ENCODE measurements at regions not wholly inside any gene's neighbourhood (a gene's known extent, or its start where the extent isn't known, plus 50 kb on each side); places are given as distances from the start of the nearest gene placed in this dataset.

- no peak for DNase-seq (ENCODE audit: low spot score)
Measured at GRCh38 chr16:85971902-85972638, 73.1 kb downstream of the IRF8 start.

GRCh38 chr16:85974428-85975375 lies 75.7 kb downstream of the IRF8 start:
- DNase-seq (ENCODE audit: low spot score), result no peak

GRCh38 chr16:85975451-85975981 lies 76.6 kb downstream of the IRF8 start:
- DNase-seq (ENCODE audit: low spot score), result no peak

GRCh38 chr16:85978291-85978775 lies 79.4 kb downstream of the IRF8 start:
- DNase-seq (ENCODE audit: low spot score), result no peak

- DNase-seq (ENCODE audit: low spot score), result no peak
Measured at GRCh38 chr16:85978976-85979375, 80.0 kb downstream of the IRF8 start.

GRCh38 chr16:85979605-85980004 lies 80.6 kb downstream of the IRF8 start:
- DNase-seq (ENCODE audit: low spot score), result no peak

- DNase-seq (ENCODE audit: low spot score), result no peak
Measured at GRCh38 chr16:85980686-85981085, 81.7 kb downstream of the IRF8 start.

GRCh38 chr16:85981826-85982562 lies 83.0 kb downstream of the IRF8 start:
- no peak for DNase-seq (ENCODE audit: low spot score)

GRCh38 chr16:85982563-85982939 lies 83.6 kb downstream of the IRF8 start:
- no peak for DNase-seq (ENCODE audit: low spot score)

GRCh38 chr16:85983064-85983463 lies 84.1 kb downstream of the IRF8 start:
- DNase-seq (ENCODE audit: low spot score), result no peak

GRCh38 chr16:85983606-85984230 lies 84.8 kb downstream of the IRF8 start:
- DNase-seq (ENCODE audit: low spot score), result no peak

- no peak for DNase-seq (ENCODE audit: low spot score)
Measured at GRCh38 chr16:85984231-85984880, 85.4 kb downstream of the IRF8 start.

GRCh38 chr16:85984947-85985451 lies 86.0 kb downstream of the IRF8 start:
- no peak for DNase-seq (ENCODE audit: low spot score)

- no peak for DNase-seq (ENCODE audit: low spot score)
Measured at GRCh38 chr16:85986931-85987749, 88.2 kb downstream of the IRF8 start.

- DNase-seq (ENCODE audit: low spot score), result no peak
Measured at GRCh38 chr16:85987750-85988078, 88.8 kb downstream of the IRF8 start.

GRCh38 chr16:85988306-85988705 lies 89.3 kb downstream of the IRF8 start:
- no peak for DNase-seq (ENCODE audit: low spot score)

GRCh38 chr16:85988723-85989313 lies 89.9 kb downstream of the IRF8 start:
- DNase-seq (ENCODE audit: low spot score), result no peak

- DNase-seq (ENCODE audit: low spot score), result no peak
Measured at GRCh38 chr16:85989376-85989775, 90.4 kb downstream of the IRF8 start.

- DNase-seq (ENCODE audit: low spot score), result no peak
Measured at GRCh38 chr16:85989863-85990643, 91.1 kb downstream of the IRF8 start.
